ENCODE measurements at regions not wholly inside any gene's neighbourhood (a gene's known extent, or its start where the extent isn't known, plus 50 kb on each side); places are given as distances from the start of the nearest gene placed in this dataset.

DNA sequence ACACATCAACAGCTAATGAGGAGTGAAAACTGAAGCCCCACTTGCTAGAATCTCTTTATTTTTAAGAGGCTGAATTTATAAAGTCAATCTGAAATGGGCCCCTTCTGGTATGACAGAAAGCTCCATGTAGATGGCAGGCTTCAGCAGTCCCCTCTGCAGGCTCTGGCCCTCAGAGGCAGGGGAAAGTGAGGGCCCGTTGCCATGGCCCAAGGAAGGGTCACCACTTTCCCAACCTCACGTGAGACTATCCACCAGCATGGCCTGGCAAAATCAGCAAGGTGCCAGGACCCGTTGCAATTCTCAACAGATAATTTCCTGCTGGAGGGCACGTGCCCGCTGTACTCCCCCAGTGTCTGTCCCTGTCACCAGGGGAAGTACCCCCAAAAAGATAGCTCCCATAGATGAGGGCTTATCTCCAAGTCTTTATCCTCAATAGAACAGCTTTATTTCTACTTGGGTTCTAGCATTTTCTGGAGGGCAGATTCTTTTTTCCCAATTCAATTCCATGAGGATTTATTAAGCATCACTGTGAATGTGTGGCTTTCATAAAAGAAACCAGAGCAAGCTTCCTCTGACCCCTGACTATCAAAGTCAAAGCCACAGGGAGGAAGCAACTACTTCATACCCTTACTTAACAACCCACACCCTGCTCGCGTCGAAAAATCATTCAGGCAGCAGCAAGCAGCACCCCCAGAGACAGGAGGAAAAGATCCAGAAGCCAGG, 85.4 kb upstream of the FSTL4 start:
- intact Hi-C loops (cut with micrococcal nuclease; ENCODE audit: unreplicated experiment) (no loop called here), in situ Hi-C loops (cut with HindIII; ENCODE audit: low pct_unique_long_range_greater_than_20kb, low sequenced_read_pairs) (no loop called here)
- H3K4me1 ChIP-seq (ENCODE audit: control insufficient read depth, insufficient read depth, low read length), result no peaks in the 10 kb centered on the region
- ChIA-PET CTCF (no interaction called here), POLR2A (interaction anchor here (0.7 kb wide), 1 partner anchor 15 kb away, joined by 3 read pairs; no protein-coding TSS in a partner anchor)
- BruUV-seq (replicated peaks), result no TSS peak
- H3K27me3 ChIP-seq (ENCODE audit: control insufficient read depth, insufficient read depth, low read length), result no peaks in the 10 kb centered on the region; the same call in 1 of the 2 replicates
- no peak for ATAC-seq
- H3K27ac ChIP-seq (ENCODE audit: low read length), result no peak overlapping the region
- no peak overlapping the region for H3K4me3 ChIP-seq (ENCODE audit: low read depth in 2 of 2, low read length in 2 of 2)
- H3K36me3 ChIP-seq (ENCODE audit: control insufficient read depth, insufficient read depth, low read length), result no peaks in the 10 kb centered on the region
- TF ChIP-seq POLR2AphosphoS5 (IDR thresholded peaks at IDR 0.05; ENCODE audit: low read depth, low read length), result no peak
- TF ChIP-seq TCF7L2 (IDR thresholded peaks at IDR 0.05; ENCODE audit: low read depth, low read length), result no peak
- TF ChIP-seq REST (IDR thresholded peaks at IDR 0.05; ENCODE audit: insufficient read depth in 1 of 2, low read depth in 2 of 2, low read length in 1 of 2), result no peak
- TF ChIP-seq SIN3A (IDR thresholded peaks at IDR 0.05; ENCODE audit: borderline replicate concordance, insufficient read depth, low read depth, low read length), result no peak
- TF ChIP-seq CTCF (IDR thresholded peaks at IDR 0.05), result no peak
- no peaks in the 10 kb centered on the region for H3K9me3 ChIP-seq (ENCODE audit: control insufficient read depth, insufficient read depth, low read depth, low read length)
- DNase-seq (ENCODE audit: low read depth, low spot score), result no peak

DNA sequence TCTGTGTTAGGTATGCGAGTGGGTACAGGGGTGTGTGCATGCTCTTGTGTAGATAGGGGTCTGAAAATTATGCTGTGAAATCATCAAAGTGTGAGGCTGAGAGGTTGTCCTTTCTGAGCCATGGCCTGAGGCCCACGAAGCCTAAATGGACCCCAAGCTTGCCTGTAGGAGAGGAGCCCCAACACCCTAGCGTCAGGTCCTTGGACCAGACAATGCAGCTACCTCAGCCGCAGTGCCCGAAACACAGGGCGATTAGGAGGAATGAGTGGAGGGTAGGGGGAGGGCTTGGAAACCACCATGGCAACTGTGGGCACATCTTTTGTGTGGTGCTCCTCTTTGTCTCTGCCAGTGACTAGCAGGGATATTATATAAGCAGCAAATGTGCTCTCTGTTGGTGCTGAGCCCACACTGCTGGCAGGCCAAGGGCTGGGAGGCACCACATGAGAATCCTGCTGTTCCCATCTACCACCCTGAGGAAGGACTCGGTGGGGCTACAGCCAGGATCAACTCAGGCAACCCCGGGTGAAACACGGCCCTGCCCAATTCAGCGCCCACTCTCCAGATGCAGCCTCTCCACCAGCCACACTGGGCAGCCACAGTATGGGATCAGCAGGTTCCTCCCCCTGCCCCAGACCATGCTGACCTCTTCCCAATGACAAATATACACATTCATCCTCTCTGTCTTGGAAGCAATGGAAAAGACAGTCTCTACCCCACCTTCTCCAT, 84.6 kb upstream of the FSTL4 start:
- H3K9me3 ChIP-seq (ENCODE audit: control insufficient read depth, insufficient read depth, low read depth, low read length), result no peaks in the 10 kb centered on the region
- POLR2A ChIA-PET, result interaction anchor here (0.7 kb wide), 1 partner anchor 16 kb away, joined by 3 read pairs; no protein-coding TSS in a partner anchor
- H3K27me3 ChIP-seq (ENCODE audit: control insufficient read depth, insufficient read depth, low read length), result no peaks in the 10 kb centered on the region; the same call in none of the 2 replicates
- intact Hi-C loops (cut with micrococcal nuclease; ENCODE audit: unreplicated experiment), result no loop called here
- H3K4me3 ChIP-seq (ENCODE audit: low read depth in 2 of 2, low read length in 2 of 2), result no peak overlapping the region
- in situ Hi-C loops (cut with HindIII; ENCODE audit: low pct_unique_long_range_greater_than_20kb, low sequenced_read_pairs), result no loop called here
- DNase-seq (ENCODE audit: low read depth, low spot score), result no peak
- TF ChIP-seq CTCF (IDR thresholded peaks at IDR 0.05) (no peak), POLR2AphosphoS5 (IDR thresholded peaks at IDR 0.05; ENCODE audit: low read depth, low read length) (no peak), REST (IDR thresholded peaks at IDR 0.05; ENCODE audit: insufficient read depth in 1 of 2, low read depth in 2 of 2, low read length in 1 of 2) (no peak), SIN3A (IDR thresholded peaks at IDR 0.05; ENCODE audit: borderline replicate concordance, insufficient read depth, low read depth, low read length) (no peak), TCF7L2 (IDR thresholded peaks at IDR 0.05; ENCODE audit: low read depth, low read length) (no peak)
- CTCF ChIA-PET, result no interaction called here
- H3K27ac ChIP-seq (ENCODE audit: low read length), result no peak overlapping the region
- ATAC-seq, result no peak
- no peaks in the 10 kb centered on the region for H3K36me3 ChIP-seq (ENCODE audit: control insufficient read depth, insufficient read depth, low read length)
- no peaks in the 10 kb centered on the region for H3K4me1 ChIP-seq (ENCODE audit: control insufficient read depth, insufficient read depth, low read length)
- BruUV-seq (replicated peaks), result no TSS peak

All from Panc1 (cell line).